ENCODE measurements at regions not wholly inside any gene's neighbourhood (a gene's known extent, or its start where the extent isn't known, plus 50 kb on each side); places are given as distances from the start of the nearest gene placed in this dataset.

- H3K27me3 ChIP-seq (ENCODE audit: low read length), result no peaks in the 10 kb centered on the region
- no peak overlapping the region for H3K4me2 ChIP-seq (ENCODE audit: low read depth, low read length, poor library complexity, severe bottlenecking)
- H3K9ac ChIP-seq (ENCODE audit: low read length), result no peak overlapping the region
- H2AFZ ChIP-seq (ENCODE audit: low read depth, low read length, severe bottlenecking), result no peak overlapping the region
- H3F3A ChIP-seq (ENCODE audit: insufficient read depth), result no peaks in the 10 kb centered on the region
- no peaks in the 10 kb centered on the region for H3K36me3 ChIP-seq (ENCODE audit: low read length)
- no peaks in the 10 kb centered on the region for H4K20me1 ChIP-seq (ENCODE audit: low read depth, low read length)
- H3K9me2 ChIP-seq (replicated peaks; ENCODE audit: insufficient read depth, low read length), result no peaks in the 10 kb centered on the region
- no peak overlapping the region for H3K27ac ChIP-seq (ENCODE audit: low read depth, low read length)
- no peak overlapping the region for H3K4me3 ChIP-seq (ENCODE audit: insufficient read depth, low read length, poor library complexity, severe bottlenecking)
- TF ChIP-seq EZH2phosphoT487 (conservative IDR thresholded peaks at IDR 0.05; ENCODE audit: low read length), result no peak
- no peak for TF ChIP-seq CTCF (IDR thresholded peaks at IDR 0.05; ENCODE audit: insufficient read depth, low read length, poor library complexity, severe bottlenecking)
- H3K9me3 ChIP-seq (ENCODE audit: insufficient read depth, low read length), result no peaks in the 10 kb centered on the region
- no peaks in the 10 kb centered on the region for H3K79me2 ChIP-seq (ENCODE audit: insufficient read depth, low read length)
These were observed 114.3 kb downstream of the NPIPB5 start for GRCh38 chr16:22624800-22625533.

GRCh38 chr16:22625967-22626366 lies 115.3 kb downstream of the NPIPB5 start:
- no peak overlapping the region for H3K27ac ChIP-seq (ENCODE audit: low read depth, low read length)
- H3K4me3 ChIP-seq (ENCODE audit: insufficient read depth, low read length, poor library complexity, severe bottlenecking), result no peak overlapping the region
- H3K4me2 ChIP-seq (ENCODE audit: low read depth, low read length, poor library complexity, severe bottlenecking), result no peak overlapping the region
- no peak overlapping the region for H2AFZ ChIP-seq (ENCODE audit: low read depth, low read length, severe bottlenecking)
- no peak overlapping the region for H3K9ac ChIP-seq (ENCODE audit: low read length)
- H3K27me3 ChIP-seq (ENCODE audit: low read length), result no peaks in the 10 kb centered on the region
- H3F3A ChIP-seq (ENCODE audit: insufficient read depth), result no peaks in the 10 kb centered on the region
- H3K36me3 ChIP-seq (ENCODE audit: low read length), result no peaks in the 10 kb centered on the region
- no peaks in the 10 kb centered on the region for H3K9me2 ChIP-seq (replicated peaks; ENCODE audit: insufficient read depth, low read length)
- no peaks in the 10 kb centered on the region for H3K79me2 ChIP-seq (ENCODE audit: insufficient read depth, low read length)
- no peaks in the 10 kb centered on the region for H3K9me3 ChIP-seq (ENCODE audit: insufficient read depth, low read length)
- no peaks in the 10 kb centered on the region for H4K20me1 ChIP-seq (ENCODE audit: low read depth, low read length)
- no peak for TF ChIP-seq EZH2phosphoT487 (conservative IDR thresholded peaks at IDR 0.05; ENCODE audit: low read length)
- TF ChIP-seq CTCF (IDR thresholded peaks at IDR 0.05; ENCODE audit: insufficient read depth, low read length, poor library complexity, severe bottlenecking), result no peak

GRCh38 chr16:22627043-22627442 lies 116.4 kb downstream of the NPIPB5 start:
- no peak overlapping the region for H3K4me2 ChIP-seq (ENCODE audit: low read depth, low read length, poor library complexity, severe bottlenecking)
- H3K9ac ChIP-seq (ENCODE audit: low read length), result no peak overlapping the region
- H3F3A ChIP-seq (ENCODE audit: insufficient read depth), result no peaks in the 10 kb centered on the region
- no peak overlapping the region for H2AFZ ChIP-seq (ENCODE audit: low read depth, low read length, severe bottlenecking)
- no peak overlapping the region for H3K27ac ChIP-seq (ENCODE audit: low read depth, low read length)
- no peak for TF ChIP-seq EZH2phosphoT487 (conservative IDR thresholded peaks at IDR 0.05; ENCODE audit: low read length)
- TF ChIP-seq CTCF (IDR thresholded peaks at IDR 0.05; ENCODE audit: insufficient read depth, low read length, poor library complexity, severe bottlenecking), result no peak
- H3K27me3 ChIP-seq (ENCODE audit: low read length), result no peaks in the 10 kb centered on the region
- no peaks in the 10 kb centered on the region for H3K9me2 ChIP-seq (replicated peaks; ENCODE audit: insufficient read depth, low read length)
- no peaks in the 10 kb centered on the region for H3K36me3 ChIP-seq (ENCODE audit: low read length)
- no peaks in the 10 kb centered on the region for H3K79me2 ChIP-seq (ENCODE audit: insufficient read depth, low read length)
- no peaks in the 10 kb centered on the region for H4K20me1 ChIP-seq (ENCODE audit: low read depth, low read length)
- H3K4me3 ChIP-seq (ENCODE audit: insufficient read depth, low read length, poor library complexity, severe bottlenecking), result no peak overlapping the region
- H3K9me3 ChIP-seq (ENCODE audit: insufficient read depth, low read length), result no peaks in the 10 kb centered on the region
